HG03175 (cell line): ENCODE measurements at regions not wholly inside any gene's neighbourhood (a gene's known extent, or its start where the extent isn't known, plus 50 kb on each side); places are given as distances from the start of the nearest gene placed in this dataset.

ENCODE experiments used
- ATAC-seq: cut with Tn5 transposase; IDR thresholded peaks from one replicate; pipeline ENCODE4 v1.9.1; 2021; ENCODE audit warnings: mild to moderate bottlenecking, moderate library complexity; ENCODE audit not compliant: unreplicated experiment

DNA sequence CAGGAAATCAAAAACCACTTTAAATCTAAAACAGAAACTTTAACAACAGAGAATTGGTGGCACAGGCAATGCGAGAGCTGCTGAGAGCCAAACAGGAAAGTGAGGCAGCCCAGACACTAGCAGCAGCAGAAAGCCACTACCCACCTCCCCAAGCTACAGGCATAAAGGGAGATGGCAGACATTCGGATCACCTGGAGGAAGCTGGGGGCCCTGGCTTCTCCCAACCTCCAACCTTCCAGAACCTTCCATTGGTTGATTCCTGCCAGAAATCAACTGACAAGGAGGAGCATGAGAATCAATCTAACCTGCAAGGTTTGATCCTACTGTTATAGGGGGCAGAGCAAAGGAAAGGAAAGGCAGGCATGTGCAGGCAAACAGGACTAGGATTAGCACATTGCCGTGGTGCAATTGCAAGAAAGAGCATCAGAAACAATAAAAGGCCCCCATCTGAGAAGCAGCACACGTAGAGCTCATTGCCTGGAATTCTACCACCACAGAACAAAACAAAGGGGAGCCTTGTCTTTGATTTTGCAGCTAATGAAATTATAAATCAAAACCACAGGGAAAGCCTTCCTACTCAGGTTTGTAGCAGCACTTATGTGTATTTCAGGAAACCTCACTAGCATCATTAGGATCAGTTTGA is 427.3 kb upstream of the RASGEF1B start:
- no peak for ATAC-seq

DNA sequence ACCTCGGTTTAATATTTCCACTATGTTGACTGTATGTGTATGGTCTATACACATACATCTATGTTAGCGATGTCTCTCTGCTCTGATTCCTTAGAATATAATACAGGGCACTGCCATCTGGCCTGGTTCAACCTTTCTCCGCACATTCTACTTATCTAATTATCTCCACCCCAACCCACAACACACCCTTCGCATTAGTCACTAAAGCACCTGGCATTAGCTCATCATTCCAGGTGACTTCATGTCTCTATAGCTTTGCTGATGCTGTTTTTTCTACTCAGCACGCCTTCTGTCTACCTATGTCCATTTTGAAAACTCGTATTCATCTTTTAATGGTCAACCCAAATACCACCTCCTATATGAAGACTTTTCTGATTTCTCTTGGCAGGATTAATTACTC is 425.2 kb upstream of the RASGEF1B start:
- no peak for ATAC-seq

DNA sequence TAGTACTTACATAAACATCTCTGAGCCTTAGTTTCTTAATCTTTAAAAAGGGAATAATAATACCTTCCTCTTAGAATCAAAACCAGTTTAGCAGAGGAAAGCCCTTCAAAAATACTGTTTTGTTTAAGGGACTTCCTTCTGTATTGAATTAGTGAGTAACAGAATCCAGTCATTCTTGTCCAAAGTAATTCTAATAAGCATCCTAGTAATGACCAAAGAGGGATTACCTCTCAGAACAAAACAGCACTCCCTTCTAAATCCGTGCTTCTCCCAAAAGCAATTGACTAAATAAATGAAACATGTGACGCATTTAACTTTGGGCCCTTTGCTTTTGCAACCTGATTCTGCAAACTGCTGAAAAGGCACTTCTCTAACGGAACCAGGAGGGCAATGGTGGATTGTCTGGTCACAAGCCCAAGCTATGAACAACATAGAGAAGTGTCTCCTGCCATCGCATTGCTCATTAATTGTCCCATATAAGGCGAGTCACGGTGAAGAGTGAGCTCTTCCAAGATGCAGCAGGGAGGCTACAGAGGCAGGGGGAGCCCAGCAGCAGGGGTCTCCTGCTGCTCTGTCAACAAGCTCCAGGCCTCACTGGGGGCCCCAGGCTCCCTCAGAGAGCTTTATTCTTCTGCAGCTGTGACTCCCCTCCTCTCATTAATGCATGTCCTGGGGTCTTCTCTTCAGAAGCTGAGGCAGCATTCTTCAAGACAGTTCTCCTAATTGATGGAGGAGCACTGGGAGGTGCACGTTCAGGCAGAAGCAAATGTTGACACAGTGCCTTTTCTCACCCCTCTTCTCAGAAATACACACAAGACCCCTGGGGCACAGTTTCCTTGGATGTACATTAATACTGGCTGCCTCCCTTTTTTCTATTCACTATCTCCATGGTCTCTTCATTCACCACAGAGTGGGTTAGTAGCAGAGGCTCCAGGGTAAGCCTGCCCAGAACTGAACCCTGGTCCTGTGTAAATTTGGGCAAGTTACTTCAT is 419.6 kb upstream of the RASGEF1B start:
- ATAC-seq = no peak

DNA sequence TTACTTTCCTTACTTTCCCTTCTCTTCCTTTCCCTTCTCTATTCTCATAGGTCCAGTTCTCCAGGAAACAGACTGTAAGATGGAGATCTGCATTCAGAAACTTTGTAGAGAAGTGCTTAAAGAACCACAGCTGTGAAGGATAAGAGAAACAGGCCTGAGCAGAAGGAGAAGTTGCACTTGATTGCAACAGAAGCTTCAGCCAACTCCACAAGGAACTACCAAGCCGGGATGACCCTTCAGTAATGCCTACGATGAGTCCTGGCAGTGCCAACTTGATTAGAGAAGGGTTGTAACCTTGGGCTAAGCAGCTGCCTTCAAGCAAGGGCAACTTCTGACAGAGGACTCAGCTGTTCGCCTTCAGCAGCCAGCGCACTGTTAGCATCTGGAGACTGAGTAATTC is 413.3 kb upstream of the RASGEF1B start:
- no peak for ATAC-seq

DNA sequence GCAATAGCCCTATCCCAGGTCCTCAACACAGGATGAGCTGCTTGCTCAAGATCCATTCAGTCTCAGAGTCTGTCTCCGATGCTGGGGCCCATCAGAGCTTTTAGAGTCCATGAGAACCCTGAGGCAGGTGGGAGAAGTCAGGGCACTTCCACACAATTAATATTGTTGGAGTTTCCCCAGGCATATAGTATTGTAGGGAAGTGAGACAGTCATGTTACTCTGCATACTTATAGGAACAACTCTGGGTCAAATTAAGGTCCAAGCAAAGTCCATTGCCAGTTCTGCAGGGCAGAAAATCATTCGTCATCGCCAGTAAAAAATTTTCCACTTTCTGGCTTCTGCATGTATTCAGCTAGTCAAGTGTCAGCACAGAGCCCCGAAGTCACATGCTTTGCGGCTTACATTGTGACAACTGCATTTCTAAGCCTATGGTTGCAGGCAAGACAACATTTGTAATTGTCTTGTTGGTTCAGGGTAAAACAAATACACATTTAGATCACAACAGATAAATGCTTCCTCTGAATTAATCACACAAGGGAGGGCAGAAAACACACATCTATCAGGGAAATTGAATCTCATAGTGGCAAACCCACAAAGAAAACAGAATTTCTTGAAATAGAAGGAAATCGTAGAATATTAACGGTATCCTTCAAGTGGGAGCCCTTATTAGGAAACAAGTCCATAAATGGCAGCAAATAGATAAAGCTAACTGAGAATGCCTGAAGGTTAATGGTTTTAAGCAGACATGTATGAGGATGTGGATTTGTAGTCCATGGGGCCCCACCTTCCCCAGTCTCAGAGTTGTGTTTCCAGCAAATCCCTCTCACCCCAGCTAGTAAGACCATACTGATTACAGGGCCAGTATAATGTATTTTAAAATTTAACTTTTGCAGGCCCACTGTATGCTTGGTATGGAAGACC is 412.1 kb upstream of the RASGEF1B start:
- no peak for ATAC-seq

DNA sequence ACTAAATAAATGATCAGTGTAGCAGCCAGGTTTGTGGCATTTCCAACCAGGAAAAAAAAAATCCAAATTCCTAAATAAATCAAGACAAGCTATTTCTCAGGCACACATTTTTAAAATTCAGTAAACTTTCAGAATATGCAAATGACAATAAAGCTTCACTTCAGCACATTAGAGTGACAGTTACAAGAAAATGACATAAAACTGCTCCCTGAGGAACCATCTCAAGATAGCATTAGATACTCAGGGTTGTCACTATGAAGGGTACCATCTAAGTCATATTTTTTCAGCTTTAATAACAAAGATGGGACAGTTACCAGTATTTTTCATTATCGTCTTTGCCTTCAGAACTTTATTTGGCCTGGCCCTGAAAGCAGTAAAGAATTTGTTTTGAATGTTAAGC is 411.3 kb upstream of the RASGEF1B start:
- no peak for ATAC-seq

DNA sequence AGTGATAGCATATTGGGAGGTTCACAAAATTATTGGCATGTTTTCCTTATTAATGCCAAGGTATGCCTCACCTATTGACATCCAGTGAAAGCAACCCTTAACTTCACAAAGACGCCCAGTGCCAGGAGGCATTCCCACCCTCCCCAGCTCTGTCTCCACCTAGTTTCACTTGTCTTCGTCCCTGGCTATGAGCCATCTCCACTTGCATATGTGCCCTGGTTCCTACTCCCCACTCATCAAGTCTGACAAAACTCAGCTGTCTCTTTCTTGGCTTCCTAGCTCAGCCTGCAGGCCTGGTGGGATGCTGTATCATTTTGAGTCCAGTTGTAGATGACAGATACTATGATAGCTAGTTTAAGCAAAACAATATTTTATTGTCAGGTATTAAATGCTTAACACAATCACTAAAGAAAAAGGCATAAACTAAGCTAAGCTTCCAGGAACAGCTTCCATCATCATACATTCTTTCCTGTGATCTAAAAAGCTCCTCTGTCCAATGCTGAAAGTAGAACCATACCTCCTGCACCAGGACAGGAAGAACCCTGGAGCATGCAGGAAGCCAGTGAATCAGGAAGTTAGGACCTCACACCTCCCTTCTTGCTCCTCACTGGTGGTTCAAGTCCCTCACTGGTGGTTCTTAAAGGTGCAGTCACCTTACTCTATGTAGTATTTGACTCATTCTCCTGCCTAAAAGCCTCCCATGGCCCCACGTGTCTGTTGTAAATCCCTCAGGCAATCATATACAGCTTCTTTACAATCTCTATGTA is 410.3 kb upstream of the RASGEF1B start:
- ATAC-seq = no peak

DNA sequence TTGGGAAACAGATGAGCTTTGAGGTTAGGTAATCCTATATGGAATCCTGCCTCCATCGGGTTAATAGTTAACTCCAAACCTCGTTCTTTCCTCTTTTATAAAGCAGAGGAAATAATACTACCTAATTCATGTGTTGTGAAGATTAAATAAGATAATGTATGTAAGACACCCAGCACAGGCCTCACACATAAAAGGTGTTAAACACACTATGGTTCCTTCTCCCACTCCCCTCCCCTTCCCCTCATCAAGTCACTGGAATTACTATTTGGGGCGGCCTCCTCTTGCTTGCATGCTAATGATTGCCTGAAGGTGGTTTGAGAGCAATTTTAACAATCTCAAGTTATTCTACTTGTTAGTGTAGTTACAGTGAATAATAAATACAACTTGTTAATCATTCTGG is 404.4 kb upstream of the RASGEF1B start:
- no peak for ATAC-seq

DNA sequence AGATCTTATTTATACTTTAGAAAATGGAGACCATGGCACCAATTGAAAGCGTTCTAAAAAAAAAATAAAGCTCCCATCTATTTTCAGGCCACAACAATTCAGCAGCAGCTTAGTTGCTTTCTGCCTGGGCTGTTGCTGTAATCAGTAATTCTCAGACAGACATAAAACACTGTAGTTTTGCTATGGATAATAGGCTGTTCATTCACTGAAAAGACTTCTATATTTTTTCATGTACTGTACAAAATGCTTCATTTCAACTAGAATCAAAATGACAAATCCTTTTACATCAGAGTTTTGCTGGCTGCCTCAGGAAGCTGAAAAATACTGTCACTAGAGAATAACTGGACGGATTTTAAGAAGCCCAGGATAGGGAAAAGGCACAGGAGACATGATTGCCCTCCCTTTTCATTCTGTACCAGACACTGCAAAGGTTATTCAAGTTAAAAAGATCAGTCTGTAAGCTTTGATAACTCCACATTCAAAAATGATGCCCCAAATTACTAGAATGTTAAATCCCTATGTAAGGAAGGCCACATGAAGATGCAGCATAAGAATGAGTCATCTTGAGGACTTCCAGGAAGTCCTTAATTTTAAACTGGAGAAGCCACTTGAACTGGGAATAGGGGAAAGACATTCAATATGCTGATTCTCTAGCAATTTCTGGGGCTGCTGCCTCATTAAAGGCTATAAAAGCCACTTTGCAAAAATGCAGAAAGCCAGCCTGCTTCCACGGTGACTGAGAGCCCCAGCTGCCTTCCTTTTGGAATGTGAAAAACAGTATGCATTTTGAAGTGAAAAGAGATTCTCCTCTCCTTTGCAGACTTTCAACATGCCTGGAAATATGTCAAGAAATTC is 403.2 kb upstream of the RASGEF1B start:
- no peak for ATAC-seq

DNA sequence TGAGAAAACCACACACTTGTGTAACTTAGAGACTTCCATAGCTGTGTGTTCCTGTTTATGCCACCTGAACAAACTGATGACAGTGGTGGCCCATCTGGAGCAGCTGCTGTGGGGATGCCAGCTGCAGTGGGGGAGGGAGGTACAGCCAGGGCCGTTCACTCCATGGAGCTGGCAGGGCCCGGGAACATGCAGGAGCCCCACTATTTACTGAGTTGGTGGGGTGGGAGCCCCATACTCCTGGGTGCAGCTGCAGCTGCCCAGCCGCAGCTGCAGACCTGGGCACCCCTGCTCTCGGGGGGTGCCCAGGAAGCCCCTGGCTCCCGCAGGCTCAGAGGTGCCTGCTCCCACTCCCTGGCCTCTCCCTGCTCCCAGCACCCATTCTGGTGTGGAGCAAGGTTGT is 398.6 kb upstream of the RASGEF1B start:
- ATAC-seq = no peak

DNA sequence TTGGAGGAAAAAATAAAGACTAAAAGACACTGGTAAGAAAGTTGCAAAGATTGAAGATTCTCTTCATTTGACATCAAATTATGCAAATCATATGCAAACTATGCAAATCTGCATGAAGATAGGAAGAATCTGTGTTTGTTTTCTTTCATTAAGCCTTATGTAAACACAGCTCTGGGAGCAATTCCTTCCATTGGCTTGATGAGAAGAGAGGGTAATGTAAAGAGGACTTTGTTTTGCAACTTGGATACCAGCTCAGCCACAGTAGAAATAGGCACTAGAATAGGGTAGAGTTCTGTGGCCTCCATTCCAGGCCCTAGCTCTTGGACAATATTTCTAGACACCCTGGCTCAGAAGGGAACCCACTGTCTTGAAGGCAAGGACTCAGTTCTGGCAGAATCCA is 388.4 kb upstream of the RASGEF1B start:
- no peak for ATAC-seq

DNA sequence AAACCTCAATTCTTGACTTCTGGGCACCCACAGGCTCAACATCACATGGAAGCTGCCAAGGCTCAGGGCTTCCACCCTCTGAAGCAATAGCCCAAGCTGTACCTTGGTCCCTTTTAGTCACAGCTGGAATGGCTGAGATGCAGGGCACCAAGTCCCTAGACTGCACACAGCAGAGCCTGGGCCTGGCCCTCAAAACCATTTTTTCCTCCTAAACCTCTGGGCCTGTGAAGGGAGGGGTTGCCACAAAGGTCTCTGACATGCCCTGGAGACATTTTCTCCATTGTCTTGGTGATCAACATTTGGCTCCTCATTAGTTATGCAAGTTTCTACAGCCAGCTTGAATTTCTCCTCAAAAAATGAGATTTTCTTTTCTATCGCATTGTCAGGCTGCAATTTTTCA is 382.7 kb upstream of the RASGEF1B start:
- ATAC-seq = no peak

DNA sequence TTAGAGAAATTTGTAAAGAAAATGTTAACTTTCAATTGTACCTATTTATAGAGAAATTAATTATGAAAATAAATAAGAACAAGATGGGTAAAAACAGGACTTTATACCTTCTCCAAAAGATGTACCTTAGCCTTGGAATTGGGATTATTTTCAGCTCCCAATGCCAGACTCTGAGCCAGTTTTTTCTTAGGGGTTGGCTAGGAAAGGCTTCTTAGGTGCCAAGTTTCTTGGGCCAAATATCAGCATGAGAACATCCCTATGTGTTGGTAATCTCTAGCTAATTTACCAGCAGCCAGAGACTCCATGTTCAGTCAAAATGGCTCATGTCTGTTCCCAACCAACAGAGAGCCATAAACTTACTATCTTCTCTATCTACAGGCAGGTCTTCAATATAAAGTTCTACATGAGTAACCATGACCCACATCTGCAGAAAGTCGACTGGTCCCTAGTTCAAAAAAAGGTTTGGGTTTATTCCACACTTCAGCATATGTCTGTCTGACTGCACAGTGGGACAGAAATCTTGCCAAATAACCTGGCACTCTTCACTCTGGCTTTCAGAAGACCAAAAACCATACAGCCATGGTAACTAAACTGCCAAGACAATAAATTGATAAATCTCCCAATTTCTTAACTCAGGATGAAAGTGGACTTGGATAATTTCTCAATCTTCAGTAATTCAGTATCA is 380.5 kb upstream of the RASGEF1B start:
- no peak for ATAC-seq

DNA sequence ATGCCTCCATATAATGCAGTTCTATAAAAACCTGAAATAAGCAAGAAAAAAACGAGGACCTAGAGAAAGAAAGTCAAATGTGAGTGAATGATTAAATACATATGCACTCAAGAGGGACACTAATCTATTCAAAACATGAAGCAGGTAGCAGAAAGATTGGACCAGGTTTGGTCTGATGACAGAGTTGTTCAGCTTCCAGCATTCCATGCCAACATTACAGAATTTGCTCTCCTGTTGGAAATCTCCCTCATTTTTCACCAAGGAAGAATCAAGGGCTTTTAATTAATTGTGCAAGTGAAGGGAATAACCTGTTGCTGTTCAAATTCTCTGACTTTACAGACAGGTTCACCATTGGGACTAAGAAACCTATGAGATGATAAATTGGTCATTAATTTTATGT is 379.0 kb upstream of the RASGEF1B start:
- no peak for ATAC-seq

DNA sequence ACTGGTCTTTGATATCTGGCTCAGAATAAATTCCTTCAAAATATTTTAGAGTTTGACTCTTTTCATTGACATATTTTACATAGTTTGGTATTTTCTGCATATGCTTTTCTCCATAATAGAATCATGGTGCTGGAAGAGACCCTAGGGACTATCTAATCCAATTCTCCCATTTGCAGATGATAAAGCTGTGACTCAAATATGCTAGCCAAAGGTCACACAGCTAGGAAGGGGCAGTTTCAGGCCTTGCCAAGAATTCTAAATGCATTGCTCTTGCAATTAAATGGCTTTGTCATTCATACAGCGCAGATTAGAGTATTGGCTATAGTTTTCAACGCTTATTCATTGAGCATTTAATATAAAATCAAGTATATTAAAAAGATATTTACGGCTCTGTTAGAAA is 374.1 kb upstream of the RASGEF1B start:
- ATAC-seq = no peak

DNA sequence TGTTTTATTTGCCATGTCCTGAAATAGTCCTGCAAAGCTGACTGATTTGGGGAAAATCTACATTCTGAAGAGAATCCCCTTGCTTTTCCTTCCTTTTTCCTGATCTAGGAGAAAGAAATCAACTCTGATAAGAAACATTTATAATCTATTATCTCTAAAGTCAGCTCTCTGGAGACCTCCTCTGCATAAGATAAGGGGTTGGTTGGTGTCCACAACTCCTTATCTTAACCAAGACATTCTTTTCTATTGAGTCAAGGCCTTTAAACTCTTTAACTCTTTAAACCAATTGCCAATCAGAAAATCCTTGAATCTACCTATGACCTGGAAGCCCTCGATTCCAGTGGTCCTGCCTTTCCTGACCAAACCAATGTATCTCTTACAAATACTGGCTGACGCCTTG is 373.6 kb upstream of the RASGEF1B start:
- no peak for ATAC-seq

DNA sequence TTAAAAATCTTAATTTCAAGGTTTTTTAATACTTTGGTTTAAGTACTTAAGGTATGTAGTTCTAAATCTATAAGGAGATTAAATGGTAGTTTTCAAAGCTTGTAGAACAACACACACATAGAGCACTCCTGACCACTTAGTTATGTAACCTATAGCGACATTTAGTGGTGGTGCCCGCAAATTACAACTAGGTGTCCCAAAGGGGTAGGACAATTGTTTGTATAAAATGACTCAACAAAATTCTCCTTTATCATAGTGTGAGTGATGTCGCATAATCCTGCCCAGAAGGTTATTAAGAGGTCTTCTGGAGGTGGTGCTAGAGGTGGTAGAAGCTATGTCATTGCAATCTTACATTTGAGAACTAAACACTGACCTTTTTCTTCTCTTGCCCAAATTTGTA is 373.0 kb upstream of the RASGEF1B start:
- peak; percentile 87 for ATAC-seq

DNA sequence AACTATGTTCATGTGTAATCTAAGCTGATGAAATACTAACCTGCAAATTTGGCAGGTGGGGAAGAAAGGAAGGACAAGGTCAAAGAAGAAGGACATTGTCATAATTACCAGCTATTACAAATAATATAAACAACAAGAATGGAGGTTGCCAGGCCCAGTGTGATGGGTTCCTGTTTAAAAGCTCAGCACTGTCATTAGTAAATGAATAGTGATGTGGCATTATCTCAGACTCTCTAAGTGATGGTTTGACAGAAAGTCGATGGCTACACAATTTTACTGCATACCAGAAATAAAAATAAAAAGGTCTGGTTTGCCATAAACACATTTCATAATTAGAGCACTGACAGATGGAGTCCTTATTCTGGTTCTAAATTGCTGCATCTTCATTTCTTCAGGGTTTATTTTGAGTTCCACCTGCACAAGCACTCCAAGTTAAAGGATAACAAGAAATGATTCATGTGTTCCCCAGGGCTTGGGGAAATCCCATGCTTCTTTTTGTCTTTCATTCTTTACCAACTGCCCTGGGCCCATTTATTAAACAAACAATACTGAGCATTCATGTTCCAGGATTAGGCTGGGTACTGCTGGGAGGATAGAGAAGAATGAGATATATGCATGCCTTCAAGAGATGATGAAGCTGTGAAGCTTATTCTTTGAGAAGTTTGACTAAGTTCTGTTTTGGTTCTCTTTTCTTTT is 367.8 kb upstream of the RASGEF1B start:
- ATAC-seq = no peak
